KMS-11 (cell line): ENCODE measurements at regions not wholly inside any gene's neighbourhood (a gene's known extent, or its start where the extent isn't known, plus 50 kb on each side); places are given as distances from the start of the nearest gene placed in this dataset.

Experiments
- H2AFZ ChIP-seq: fragments of 200-600 bp; sonication (generic); 2 replicates; pipeline ENCODE4 v1.6.1; 2016; ENCODE audit warnings: antibody characterized with exemption, mixed run types, low read depth
- H3K27ac ChIP-seq: fragments of 200-600 bp; sonication (generic); 2 replicates; pipeline ENCODE4 v1.6.1; 2016; ENCODE audit warnings: mild to moderate bottlenecking, mixed run types
- H3K27me3 ChIP-seq: fragments of 200-600 bp; sonication (generic); 2 replicates; pipeline ENCODE4 v1.6.1; 2017; ENCODE audit warnings: mild to moderate bottlenecking, low read depth, mixed run types, moderate library complexity; ENCODE audit not compliant: insufficient read depth
- H3K36me3 ChIP-seq: fragments of 200-600 bp; sonication (generic); 2 replicates; pipeline ENCODE4 v1.6.1; 2017; ENCODE audit warnings: mild to moderate bottlenecking, mixed run types; ENCODE audit not compliant: insufficient read depth
- H3K4me1 ChIP-seq: fragments of 200-600 bp; sonication (generic); 2 replicates; pipeline ENCODE4 v1.6.1; 2016; ENCODE audit warnings: mild to moderate bottlenecking, low read depth, mixed run types; ENCODE audit not compliant: poor library complexity, severe bottlenecking
- H3K4me2 ChIP-seq: fragments of 200-600 bp; sonication (generic); 2 replicates; pipeline ENCODE4 v1.7.0; 2016; ENCODE audit warnings: mild to moderate bottlenecking, mixed run types
- H3K4me3 ChIP-seq: fragments of 200-600 bp; sonication (generic); IDR thresholded peaks from 2 replicates; pipeline ENCODE4 v1.6.1; 2017; ENCODE audit warnings: low read depth, low read length, mixed read lengths; ENCODE audit not compliant: insufficient read depth
- H3K79me2 ChIP-seq: fragments of 200-600 bp; sonication (generic); 2 replicates; pipeline ENCODE4 v1.6.1; 2016; ENCODE audit warnings: low read depth, mixed run types; ENCODE audit not compliant: insufficient read depth
- H3K9ac ChIP-seq: fragments of 200-600 bp; sonication (generic); 2 replicates; pipeline ENCODE4 v1.6.1; 2016; ENCODE audit warnings: mild to moderate bottlenecking, mixed run types
- H4K20me1 ChIP-seq: fragments of 200-600 bp; sonication (generic); 2 replicates; pipeline ENCODE4 v1.6.1; 2016; ENCODE audit warnings: mild to moderate bottlenecking, mixed run types; ENCODE audit not compliant: insufficient read depth
- TF ChIP-seq, protein P1 (sequence below): fragments of 200-600 bp; sonication (generic); conservative IDR thresholded peaks from 2 replicates; pipeline ENCODE4 v1.6.1; 2017; ENCODE audit warnings: low read depth, mild to moderate bottlenecking, antibody characterized with exemption, low read length, moderate library complexity, mixed read lengths

DNA sequence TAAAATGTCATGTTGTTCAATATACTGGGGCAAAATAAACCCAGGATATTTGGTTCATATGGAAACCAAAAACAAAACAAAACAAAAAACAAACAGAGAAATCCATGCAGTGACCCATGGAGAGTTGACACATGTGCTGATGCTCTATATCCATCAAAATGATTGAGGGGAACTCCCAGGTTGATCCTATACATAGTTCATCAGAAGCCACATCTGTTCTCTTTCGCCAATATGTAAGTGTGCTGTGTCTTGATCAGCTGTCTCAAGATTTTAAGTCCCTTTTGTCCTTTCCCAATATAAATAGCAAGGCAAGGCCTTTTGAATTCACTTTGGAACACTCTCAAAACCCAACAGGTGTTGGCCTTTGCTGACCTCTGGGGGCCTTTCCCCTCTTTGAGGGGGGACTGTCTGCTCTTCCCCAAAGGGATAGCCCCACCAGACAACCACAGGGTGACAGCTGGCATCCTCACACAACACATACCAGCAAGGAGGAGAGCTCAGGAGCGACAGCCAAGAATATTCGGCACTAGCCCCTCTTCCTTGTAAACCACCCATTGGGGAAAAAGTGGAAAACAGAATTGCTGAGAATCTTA, 209.4 kb upstream of the CD96 start:
- H3K27me3 ChIP-seq: no peaks in the 10 kb centered on the region
- TF ChIP-seq, protein P1, sequence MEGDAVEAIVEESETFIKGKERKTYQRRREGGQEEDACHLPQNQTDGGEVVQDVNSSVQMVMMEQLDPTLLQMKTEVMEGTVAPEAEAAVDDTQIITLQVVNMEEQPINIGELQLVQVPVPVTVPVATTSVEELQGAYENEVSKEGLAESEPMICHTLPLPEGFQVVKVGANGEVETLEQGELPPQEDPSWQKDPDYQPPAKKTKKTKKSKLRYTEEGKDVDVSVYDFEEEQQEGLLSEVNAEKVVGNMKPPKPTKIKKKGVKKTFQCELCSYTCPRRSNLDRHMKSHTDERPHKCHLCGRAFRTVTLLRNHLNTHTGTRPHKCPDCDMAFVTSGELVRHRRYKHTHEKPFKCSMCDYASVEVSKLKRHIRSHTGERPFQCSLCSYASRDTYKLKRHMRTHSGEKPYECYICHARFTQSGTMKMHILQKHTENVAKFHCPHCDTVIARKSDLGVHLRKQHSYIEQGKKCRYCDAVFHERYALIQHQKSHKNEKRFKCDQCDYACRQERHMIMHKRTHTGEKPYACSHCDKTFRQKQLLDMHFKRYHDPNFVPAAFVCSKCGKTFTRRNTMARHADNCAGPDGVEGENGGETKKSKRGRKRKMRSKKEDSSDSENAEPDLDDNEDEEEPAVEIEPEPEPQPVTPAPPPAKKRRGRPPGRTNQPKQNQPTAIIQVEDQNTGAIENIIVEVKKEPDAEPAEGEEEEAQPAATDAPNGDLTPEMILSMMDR: no peak
- no peaks in the 10 kb centered on the region for H3K36me3 ChIP-seq
- H3K9ac ChIP-seq: no peak overlapping the region
- H3K4me2 ChIP-seq: no peak overlapping the region
- no peaks in the 10 kb centered on the region for H3K79me2 ChIP-seq
- H3K4me3 ChIP-seq: no peak overlapping the region
- no peak overlapping the region for H2AFZ ChIP-seq
- H3K4me1 ChIP-seq: no peaks in the 10 kb centered on the region
- no peak overlapping the region for H3K27ac ChIP-seq
- no peaks in the 10 kb centered on the region for H4K20me1 ChIP-seq

DNA sequence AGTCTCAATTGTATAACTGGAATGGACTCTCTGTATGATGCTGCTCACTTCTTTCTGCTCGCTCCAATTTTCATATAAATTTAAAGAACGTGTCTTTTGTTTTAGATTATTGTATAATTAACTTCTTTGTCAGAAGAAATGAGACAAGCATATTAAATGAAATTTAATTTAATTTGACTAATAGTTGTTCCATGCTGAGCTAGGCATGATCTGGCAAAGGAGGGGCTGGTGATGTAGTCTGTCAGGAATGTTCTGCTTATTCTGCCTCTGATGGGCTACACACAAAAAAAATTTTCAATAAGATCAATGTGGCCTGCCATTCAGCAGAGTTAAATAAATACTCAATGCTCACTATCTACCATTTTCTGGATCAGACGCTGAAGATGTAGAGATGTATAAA, 208.4 kb upstream of the CD96 start:
- Histone ChIP-seq H4K20me1 (no peaks in the 10 kb centered on the region), H3K4me2 (no peak overlapping the region), H3K36me3 (no peaks in the 10 kb centered on the region), H3K79me2 (no peaks in the 10 kb centered on the region), H2AFZ (no peak overlapping the region), H3K27me3 (no peaks in the 10 kb centered on the region), H3K27ac (no peak overlapping the region), H3K4me1 (no peaks in the 10 kb centered on the region), H3K9ac (no peak overlapping the region), H3K4me3 (no peak overlapping the region)
- TF ChIP-seq, protein P1: no peak

DNA sequence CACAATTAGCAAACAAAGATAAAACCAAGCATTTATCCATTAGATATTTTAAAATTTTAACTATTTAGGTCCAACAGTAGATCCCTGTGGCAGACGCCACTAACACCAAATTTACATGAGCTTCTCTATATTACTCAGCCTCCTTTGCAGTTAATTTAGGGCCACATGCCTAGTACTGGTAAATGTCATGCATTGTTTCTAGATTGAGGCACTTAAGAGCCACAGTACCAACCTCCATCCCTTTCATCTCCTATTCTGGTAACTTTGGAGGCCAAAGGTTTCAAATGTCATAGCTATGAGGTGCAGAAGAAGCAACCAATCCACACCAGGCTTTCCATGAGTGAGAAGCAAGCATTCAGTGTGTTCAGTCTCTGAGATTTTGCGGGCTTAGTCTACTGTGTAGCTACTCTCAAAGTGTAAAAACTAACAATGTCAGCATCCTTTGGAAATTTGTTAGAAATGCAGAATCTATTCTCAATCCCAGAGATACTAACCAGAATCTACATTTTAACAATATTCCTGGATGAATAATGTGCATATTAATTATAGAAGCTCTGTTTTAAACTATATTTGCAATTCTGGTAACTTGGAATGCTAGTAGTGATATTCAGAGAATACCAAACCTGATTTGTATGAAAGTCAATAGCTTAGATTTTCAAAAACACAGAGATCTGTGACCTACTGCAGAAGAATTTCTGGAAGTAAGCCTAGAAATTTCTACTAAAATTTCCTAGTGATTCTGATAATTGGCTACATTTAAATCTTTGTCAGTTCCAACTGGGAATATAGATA, 206.3 kb upstream of the CD96 start:
- TF ChIP-seq, protein P1: no peak
- no peak overlapping the region for H2AFZ ChIP-seq
- H3K4me2 ChIP-seq: no peak overlapping the region
- no peaks in the 10 kb centered on the region for H3K79me2 ChIP-seq
- H4K20me1 ChIP-seq: no peaks in the 10 kb centered on the region
- H3K4me3 ChIP-seq: no peak overlapping the region
- no peaks in the 10 kb centered on the region for H3K36me3 ChIP-seq
- H3K9ac ChIP-seq: no peak overlapping the region
- no peaks in the 10 kb centered on the region for H3K4me1 ChIP-seq
- no peaks in the 10 kb centered on the region for H3K27me3 ChIP-seq
- no peak overlapping the region for H3K27ac ChIP-seq

DNA sequence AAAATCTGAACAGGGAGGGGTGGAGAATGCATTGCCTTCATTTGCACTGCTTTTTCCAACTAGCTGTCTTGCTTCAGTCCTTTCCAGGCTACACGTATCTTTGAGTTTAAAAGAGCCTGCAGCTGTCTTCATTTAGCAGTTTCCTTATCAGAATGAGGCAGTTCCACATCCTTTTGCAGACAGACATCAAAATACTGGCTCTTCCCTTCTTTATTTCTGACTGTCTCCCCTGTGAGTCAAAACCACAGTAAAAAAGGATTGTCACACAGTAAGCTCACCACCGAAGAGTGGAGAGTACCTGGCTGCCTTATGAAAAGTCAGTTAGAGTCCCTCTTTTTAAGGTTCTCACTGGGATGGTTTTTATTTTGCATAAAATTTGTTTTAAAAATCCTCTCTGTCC, 205.5 kb upstream of the CD96 start:
- H3K27ac ChIP-seq: no peak overlapping the region
- H3K4me1 ChIP-seq: no peaks in the 10 kb centered on the region
- no peaks in the 10 kb centered on the region for H3K79me2 ChIP-seq
- H3K36me3 ChIP-seq: no peaks in the 10 kb centered on the region
- H3K9ac ChIP-seq: no peak overlapping the region
- TF ChIP-seq, protein P1: no peak
- no peaks in the 10 kb centered on the region for H4K20me1 ChIP-seq
- H3K27me3 ChIP-seq: no peaks in the 10 kb centered on the region
- no peak overlapping the region for H3K4me3 ChIP-seq
- H2AFZ ChIP-seq: no peak overlapping the region
- H3K4me2 ChIP-seq: no peak overlapping the region
